Uterus (tissue), 3 donors: ENCODE measurements at regions not wholly inside any gene's neighbourhood (a gene's known extent, or its start where the extent isn't known, plus 50 kb on each side); places are given as distances from the start of the nearest gene placed in this dataset.

Source experiments
- DNase-seq, 2 donors: peaks; one replicate each; pipeline ENCODE4 v3.0.0-alpha.2; 2019 to 2020
- H3K27ac ChIP-seq, 2 donors: fragments of 200-600 bp; sonication (generic); 1 replicate in 1 of 2; 2 replicates in 1 of 2; pipeline ENCODE4 v1.5.1; 2016 to 2018
- H3K27me3 ChIP-seq, 2 donors: fragments of 200-600 bp; sonication (generic); one replicate each; pipeline ENCODE4 v1.5.1; 2018 to 2019; ENCODE audit warnings: control low read depth in 1 of 2
- H3K36me3 ChIP-seq, 2 donors: fragments of 200-600 bp; sonication (generic); one replicate each; pipeline ENCODE4 v1.5.1; 2019; ENCODE audit warnings: control low read depth in 1 of 2
- H3K4me1 ChIP-seq, 2 donors: fragments of 200-600 bp; sonication (generic); one replicate each; pipeline ENCODE4 v1.5.1; 2018 to 2019; ENCODE audit warnings: control low read depth in 1 of 2
- H3K4me3 ChIP-seq, 2 donors: fragments of 200-600 bp; sonication (generic); 1 replicate in 1 of 2; 2 replicates in 1 of 2; pipeline ENCODE4 v1.5.1; 2018 to 2019; ENCODE audit warnings: mild to moderate bottlenecking in 1 of 2
- H3K9me3 ChIP-seq, 2 donors: fragments of 200-600 bp; sonication (generic); one replicate each; pipeline ENCODE4 v1.5.1; 2019; ENCODE audit warnings: control low read depth in 1 of 2
- POLR2A ChIP-seq, 2 donors: fragments of 450-650 bp; IDR thresholded peaks; one replicate each; pipeline ENCODE4 v1.6.1; 2016; ENCODE audit warnings: antibody characterized with exemption in 2 of 2, mild to moderate bottlenecking in 1 of 2, moderate library complexity in 1 of 2
- intact Hi-C: fragments of 100-400 bp; cut with DNase I; formaldehyde crosslinking; loops from one replicate; pipeline ENCODE4 v1.15.1; 2023; ENCODE audit warnings: low total_unique reads
- TF ChIP-seq, protein P1 (sequence below), 4 experiments: fragments of 200-600 bp in 2 of 4; fragments of 450-650 bp in 2 of 4; sonication (generic) in 2 of 4; IDR thresholded peaks; one replicate each; pipeline ENCODE4 v1.5.1; 2016 to 2019; ENCODE audit warnings: antibody characterized with exemption in 4 of 4, mild to moderate bottlenecking in 2 of 4, moderate library complexity in 1 of 4
- donor health status: DM: yes; HTN: yes; CAD: no.

DNA sequence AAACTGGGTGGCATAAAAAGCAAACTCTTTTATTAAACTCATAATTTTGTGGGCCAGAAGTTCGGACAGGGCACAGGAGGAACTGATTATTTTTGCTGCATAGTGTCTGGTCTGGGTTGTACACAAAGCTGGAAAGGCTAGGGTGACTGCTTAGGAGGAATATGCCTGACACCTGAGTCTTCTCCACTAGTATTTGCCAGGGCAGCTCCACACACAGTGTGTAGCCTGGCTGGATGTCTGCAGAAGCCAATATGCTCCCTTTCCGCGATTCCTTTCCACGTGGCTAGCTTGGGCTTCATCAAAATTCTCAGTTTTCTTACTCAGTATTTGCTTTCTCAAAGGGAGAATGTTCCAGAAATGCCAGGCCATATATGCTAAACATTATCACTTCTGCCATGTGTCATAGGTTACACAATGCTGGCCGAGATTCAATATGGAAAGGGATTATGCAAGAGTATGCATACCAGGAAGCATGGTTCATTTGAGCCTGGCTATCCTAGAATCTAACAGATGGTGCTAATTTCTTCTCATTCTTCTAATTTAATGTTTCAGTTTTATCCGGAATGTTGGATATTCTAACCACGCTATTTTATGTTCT lies 142.7 kb upstream of the DOK6 start:
- Histone ChIP-seq H3K36me3 (no peaks in the 10 kb centered on the region), H3K27me3 (no peaks in the 10 kb centered on the region), H3K4me3 (no peak overlapping the region), H3K4me1 (no peaks in the 10 kb centered on the region), H3K27ac (no peak overlapping the region), H3K9me3 (no peaks in the 10 kb centered on the region)
- DNase-seq, result no peak
- intact Hi-C loops, result no loop called here
- TF ChIP-seq, protein P1, sequence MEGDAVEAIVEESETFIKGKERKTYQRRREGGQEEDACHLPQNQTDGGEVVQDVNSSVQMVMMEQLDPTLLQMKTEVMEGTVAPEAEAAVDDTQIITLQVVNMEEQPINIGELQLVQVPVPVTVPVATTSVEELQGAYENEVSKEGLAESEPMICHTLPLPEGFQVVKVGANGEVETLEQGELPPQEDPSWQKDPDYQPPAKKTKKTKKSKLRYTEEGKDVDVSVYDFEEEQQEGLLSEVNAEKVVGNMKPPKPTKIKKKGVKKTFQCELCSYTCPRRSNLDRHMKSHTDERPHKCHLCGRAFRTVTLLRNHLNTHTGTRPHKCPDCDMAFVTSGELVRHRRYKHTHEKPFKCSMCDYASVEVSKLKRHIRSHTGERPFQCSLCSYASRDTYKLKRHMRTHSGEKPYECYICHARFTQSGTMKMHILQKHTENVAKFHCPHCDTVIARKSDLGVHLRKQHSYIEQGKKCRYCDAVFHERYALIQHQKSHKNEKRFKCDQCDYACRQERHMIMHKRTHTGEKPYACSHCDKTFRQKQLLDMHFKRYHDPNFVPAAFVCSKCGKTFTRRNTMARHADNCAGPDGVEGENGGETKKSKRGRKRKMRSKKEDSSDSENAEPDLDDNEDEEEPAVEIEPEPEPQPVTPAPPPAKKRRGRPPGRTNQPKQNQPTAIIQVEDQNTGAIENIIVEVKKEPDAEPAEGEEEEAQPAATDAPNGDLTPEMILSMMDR (IDR thresholded peaks at IDR 0.05), result no peak

DNA sequence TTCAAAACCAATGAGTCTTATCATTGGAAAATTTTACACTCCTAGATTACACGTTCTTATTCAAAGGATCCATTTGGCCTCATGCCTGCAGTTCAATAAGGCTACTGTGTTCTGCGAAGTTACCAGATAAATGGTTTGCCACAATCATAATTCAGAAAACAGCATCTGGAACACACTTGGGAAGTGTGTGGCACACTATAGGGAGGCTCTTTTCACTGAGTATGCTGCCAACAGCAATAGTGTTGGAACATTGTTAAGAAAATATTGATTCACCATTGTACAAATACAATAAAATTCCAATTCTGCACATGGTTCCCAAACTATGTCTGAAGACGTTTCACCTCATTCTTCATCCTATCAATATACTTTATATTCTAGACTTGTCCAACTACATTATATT lies 141.4 kb upstream of the DOK6 start:
- H3K9me3 ChIP-seq, result no peaks in the 10 kb centered on the region
- no peak overlapping the region for H3K27ac ChIP-seq
- no peak overlapping the region for H3K4me3 ChIP-seq
- DNase-seq, result no peak
- H3K4me1 ChIP-seq, result no peaks in the 10 kb centered on the region
- no peaks in the 10 kb centered on the region for H3K27me3 ChIP-seq
- intact Hi-C loops, result no loop called here
- TF ChIP-seq, protein P1 (IDR thresholded peaks at IDR 0.05), result no peak
- TF ChIP-seq POLR2A (IDR thresholded peaks at IDR 0.05), result no peak
- H3K36me3 ChIP-seq, result no peaks in the 10 kb centered on the region

DNA sequence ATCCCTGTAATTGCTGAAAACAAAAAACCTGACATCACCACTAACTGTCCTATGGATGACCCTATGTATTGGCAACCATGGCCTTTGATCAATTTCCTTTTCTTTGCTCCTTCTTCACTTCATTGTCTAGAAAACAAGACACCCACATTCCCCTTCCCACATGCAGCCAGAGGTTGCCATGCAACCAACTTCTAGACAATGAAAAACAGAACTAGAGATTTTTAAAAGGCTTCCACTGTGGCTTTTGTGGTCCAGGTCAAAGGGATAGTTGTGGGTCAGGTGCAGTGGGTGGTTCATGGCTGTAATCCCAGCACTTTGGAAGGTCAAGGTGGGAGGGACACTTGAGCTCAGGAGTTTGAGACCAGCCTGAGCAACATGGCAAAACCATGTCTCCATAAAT lies 139.3 kb upstream of the DOK6 start:
- intact Hi-C loops, result no loop called here
- Histone ChIP-seq H3K9me3 (no peaks in the 10 kb centered on the region), H3K4me3 (no peak overlapping the region), H3K27ac (no peak overlapping the region), H3K36me3 (no peaks in the 10 kb centered on the region), H3K27me3 (no peaks in the 10 kb centered on the region), H3K4me1 (no peaks in the 10 kb centered on the region)
- no peak for DNase-seq
- TF ChIP-seq, protein P1 (IDR thresholded peaks at IDR 0.05), result no peak
- TF ChIP-seq POLR2A (IDR thresholded peaks at IDR 0.05), result no peak

DNA sequence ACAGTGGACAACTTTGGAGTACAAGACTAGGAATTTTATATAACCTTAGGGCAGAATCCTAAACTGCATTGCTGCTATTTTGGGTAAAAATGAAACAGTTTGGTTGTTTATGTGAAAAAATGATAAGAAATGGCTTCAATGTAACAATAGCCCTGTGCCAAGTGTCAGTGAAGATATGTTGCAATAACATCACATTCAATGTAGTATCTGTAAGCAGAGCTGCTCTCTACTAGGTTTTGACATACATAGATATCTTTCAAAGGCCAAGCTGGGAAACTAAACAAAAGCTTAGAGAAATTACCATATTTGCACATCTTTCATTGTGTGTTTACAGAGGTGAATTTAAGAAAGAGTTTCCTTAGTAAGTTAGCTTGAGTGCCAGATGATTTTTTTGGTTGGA lies 135.0 kb upstream of the DOK6 start:
- intact Hi-C loops, result no loop called here
- Histone ChIP-seq H3K4me3 (no peak overlapping the region), H3K36me3 (no peaks in the 10 kb centered on the region), H3K4me1 (no peaks in the 10 kb centered on the region), H3K9me3 (no peaks in the 10 kb centered on the region), H3K27ac (no peak overlapping the region), H3K27me3 (no peaks in the 10 kb centered on the region)
- TF ChIP-seq POLR2A (IDR thresholded peaks at IDR 0.05), result no peak
- TF ChIP-seq, protein P1 (IDR thresholded peaks at IDR 0.05), result no peak
- no peak for DNase-seq

DNA sequence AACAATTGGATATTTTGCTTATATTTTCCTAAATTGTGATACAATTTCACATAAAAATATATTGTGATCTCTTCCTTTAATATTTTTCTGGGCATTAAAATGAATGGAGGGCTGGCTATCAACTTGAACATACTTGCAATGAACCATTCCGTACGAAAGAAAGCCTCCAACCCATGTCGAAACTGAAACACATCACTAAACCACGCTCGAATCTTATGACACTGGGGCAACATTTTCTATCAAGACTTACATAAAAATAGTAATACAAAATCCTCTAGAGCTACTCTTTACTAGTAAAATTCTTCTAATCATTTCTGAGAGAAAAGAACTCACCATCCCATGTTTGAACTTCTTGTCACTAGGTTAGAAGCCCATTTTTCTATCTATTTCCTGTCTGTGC lies 132.8 kb upstream of the DOK6 start:
- H3K9me3 ChIP-seq, result no peaks in the 10 kb centered on the region

More for the DNA sequence above, 132.8 kb upstream of the DOK6 start:
- no peak for TF ChIP-seq POLR2A (IDR thresholded peaks at IDR 0.05)
- TF ChIP-seq, protein P1 (IDR thresholded peaks at IDR 0.05), result no peak
- H3K27ac ChIP-seq, result no peak overlapping the region
- no peak for DNase-seq
- H3K4me1 ChIP-seq, result no peaks in the 10 kb centered on the region
- no peaks in the 10 kb centered on the region for H3K27me3 ChIP-seq
- H3K4me3 ChIP-seq, result no peak overlapping the region
- intact Hi-C loops, result no loop called here
- H3K36me3 ChIP-seq, result peaks cover 0 to under 1% of the 10 kb centered on the region in 2 donors
